Panc1 (cell line): ENCODE measurements at regions not wholly inside any gene's neighbourhood (a gene's known extent, or its start where the extent isn't known, plus 50 kb on each side); places are given as distances from the start of the nearest gene placed in this dataset.

Experiments
- CTCF ChIP-seq: fragments of 450-650 bp; IDR thresholded peaks from 2 replicates; pipeline ENCODE4 v1.5.1; 2017; ENCODE audit warnings: mild to moderate bottlenecking
- SIN3A ChIP-seq: IDR thresholded peaks from 2 replicates; pipeline ENCODE4 v1.6.1; 2012; ENCODE audit warnings: low read depth, mild to moderate bottlenecking, low read length, moderate library complexity, borderline replicate concordance; ENCODE audit not compliant: insufficient read depth

- no peak for TF ChIP-seq CTCF
- TF ChIP-seq SIN3A = no peak
These were observed 57.1 kb upstream of the OTOS start for GRCh38 chr2:240197462-240198139.
